SK-N-MC (cell line): ENCODE measurements at regions not wholly inside any gene's neighbourhood (a gene's known extent, or its start where the extent isn't known, plus 50 kb on each side); places are given as distances from the start of the nearest gene placed in this dataset.

Experiments used
- EZH2 ChIP-seq: fragments of 200-600 bp; sonication (generic); IDR thresholded peaks from one replicate; pipeline ENCODE4 v1.6.1; 2017; ENCODE audit warnings: antibody characterized with exemption
- FOXP2 ChIP-seq: optimal IDR thresholded peaks from 2 replicates; pipeline ENCODE3; 2011; ENCODE audit warnings: mild to moderate bottlenecking, moderate library complexity; ENCODE audit not compliant: insufficient read depth; ENCODE audit errors: extremely low read length, control extremely low read depth
- POLR2AphosphoS5 ChIP-seq: IDR thresholded peaks from 2 replicates; pipeline ENCODE4 v1.6.1; 2012; ENCODE audit warnings: mild to moderate bottlenecking, low read depth, low read length, borderline replicate concordance

- TF ChIP-seq POLR2AphosphoS5: no peak
- TF ChIP-seq EZH2: no peak
- TF ChIP-seq FOXP2: no peak
Observed at GRCh38 chr20:40464731-40465208, 224.3 kb downstream of the MAFB start.
